ENCODE measurements at regions not wholly inside any gene's neighbourhood (a gene's known extent, or its start where the extent isn't known, plus 50 kb on each side); places are given as distances from the start of the nearest gene placed in this dataset.
"Not testable (repeated sequence)": the region's sequence is repeated elsewhere in the genome, so short reads cannot be mapped to it uniquely, and the experiment has no call there.

DNA sequence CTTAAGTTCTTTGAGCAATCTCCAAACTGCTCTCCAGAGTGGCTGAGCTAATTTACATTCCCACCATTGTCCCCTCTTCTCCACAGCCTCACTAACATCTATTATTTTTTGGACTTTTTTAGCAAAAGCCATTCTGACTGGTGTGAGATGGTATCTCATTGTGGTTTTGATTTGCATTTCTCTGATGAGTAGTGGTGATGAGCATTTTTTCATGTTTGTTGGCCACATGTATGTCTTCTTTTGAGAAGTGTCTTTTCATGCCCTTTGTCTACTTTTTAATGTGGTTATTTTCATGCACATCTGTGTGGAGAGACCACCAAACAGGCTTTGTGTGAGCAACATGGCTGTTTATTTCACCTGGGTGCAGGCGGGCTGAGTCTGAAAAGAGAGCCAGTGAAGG lies 199.7 kb upstream of the TRPC7 start:
- not testable (repeated sequence) for TF ChIP-seq POLR2A (IDR thresholded peaks at IDR 0.05)
- TF ChIP-seq, protein P1, sequence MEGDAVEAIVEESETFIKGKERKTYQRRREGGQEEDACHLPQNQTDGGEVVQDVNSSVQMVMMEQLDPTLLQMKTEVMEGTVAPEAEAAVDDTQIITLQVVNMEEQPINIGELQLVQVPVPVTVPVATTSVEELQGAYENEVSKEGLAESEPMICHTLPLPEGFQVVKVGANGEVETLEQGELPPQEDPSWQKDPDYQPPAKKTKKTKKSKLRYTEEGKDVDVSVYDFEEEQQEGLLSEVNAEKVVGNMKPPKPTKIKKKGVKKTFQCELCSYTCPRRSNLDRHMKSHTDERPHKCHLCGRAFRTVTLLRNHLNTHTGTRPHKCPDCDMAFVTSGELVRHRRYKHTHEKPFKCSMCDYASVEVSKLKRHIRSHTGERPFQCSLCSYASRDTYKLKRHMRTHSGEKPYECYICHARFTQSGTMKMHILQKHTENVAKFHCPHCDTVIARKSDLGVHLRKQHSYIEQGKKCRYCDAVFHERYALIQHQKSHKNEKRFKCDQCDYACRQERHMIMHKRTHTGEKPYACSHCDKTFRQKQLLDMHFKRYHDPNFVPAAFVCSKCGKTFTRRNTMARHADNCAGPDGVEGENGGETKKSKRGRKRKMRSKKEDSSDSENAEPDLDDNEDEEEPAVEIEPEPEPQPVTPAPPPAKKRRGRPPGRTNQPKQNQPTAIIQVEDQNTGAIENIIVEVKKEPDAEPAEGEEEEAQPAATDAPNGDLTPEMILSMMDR (IDR thresholded peaks at IDR 0.05): not testable (repeated sequence)

All from lower leg skin (tissue), 3 donors.